ENCODE measurements at regions not wholly inside any gene's neighbourhood (a gene's known extent, or its start where the extent isn't known, plus 50 kb on each side); places are given as distances from the start of the nearest gene placed in this dataset.

- no peak for TF ChIP-seq REST (IDR thresholded peaks at IDR 0.05; ENCODE audit: insufficient replicate concordance, low read depth)
- TF ChIP-seq CTCF (IDR thresholded peaks at IDR 0.05; ENCODE audit: insufficient read depth, low read length), result no peak
Observed at GRCh38 chr4:115580901-115581300, 467.5 kb upstream of the NDST4 start.

Measured in HL-60 (cell line).